ENCODE measurements at regions not wholly inside any gene's neighbourhood (a gene's known extent, or its start where the extent isn't known, plus 50 kb on each side); places are given as distances from the start of the nearest gene placed in this dataset.

DNA sequence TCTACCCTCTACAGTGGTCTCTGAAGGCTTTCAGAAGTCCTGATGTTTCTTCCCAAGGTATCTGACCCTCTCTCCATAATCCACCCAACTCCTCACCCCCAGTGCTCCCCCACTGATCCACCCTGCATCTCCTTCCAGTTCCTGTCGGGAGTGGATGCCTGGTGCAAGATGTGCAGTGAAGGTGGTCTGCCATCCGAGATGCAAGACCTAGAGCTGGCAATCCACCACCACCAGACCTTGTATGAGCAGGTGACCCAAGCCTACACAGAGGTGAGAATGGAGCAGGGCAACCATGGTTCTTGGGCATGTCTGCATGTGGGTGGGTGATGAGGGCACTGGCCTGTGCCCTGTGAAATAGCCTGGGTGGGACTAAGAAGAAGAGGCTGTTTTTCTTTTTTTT, 337.8 kb upstream of the ROPN1 start:
- Histone ChIP-seq H3K4me3 (replicated peaks in 1 of 3; ENCODE audit: insufficient read depth in 1 of 3, low read depth in 1 of 3, low read length in 3 of 3) (no peak overlapping the region), H4K20me1 (replicated peaks; ENCODE audit: control insufficient read depth, extremely low read depth, insufficient read depth, low read length) (no peaks in the 10 kb centered on the region), H3K9me3 (replicated peaks; ENCODE audit: control insufficient read depth, insufficient read depth, low read length) (no peaks in the 10 kb centered on the region), H3K36me3 (ENCODE audit: control insufficient read depth in 2 of 2, extremely low read depth in 1 of 2, insufficient read depth in 2 of 2, low read length in 2 of 2) (no peaks in the 10 kb centered on the region), H3K79me2 (ENCODE audit: control insufficient read depth, insufficient read depth, low read length) (no peaks in the 10 kb centered on the region), H3K4me2 (ENCODE audit: insufficient read depth, low read length) (no peak overlapping the region), H3K9me1 (replicated peaks; ENCODE audit: control insufficient read depth, extremely low read depth, insufficient read depth, low read length) (no peaks in the 10 kb centered on the region), H3K9ac (replicated peaks; ENCODE audit: extremely low read depth, insufficient read depth, low read length) (no peak overlapping the region), H2AFZ (ENCODE audit: low read depth, low read length) (no peak overlapping the region), H3K27ac (ENCODE audit: insufficient read depth, low read depth, low read length) (no peak overlapping the region), H3K27me3 (ENCODE audit: control insufficient read depth in 2 of 2, insufficient read depth in 2 of 2, low read length in 2 of 2) (no peaks in the 10 kb centered on the region), H3K4me1 (ENCODE audit: control insufficient read depth, extremely low read depth, insufficient read depth, low read length) (no peaks in the 10 kb centered on the region)
- intact Hi-C loops (cut with micrococcal nuclease): no loop called here
- no peak for DNase-seq (ENCODE audit: low read depth, low spot score)
- TF ChIP-seq POLR2AphosphoS5 (IDR thresholded peaks at IDR 0.05; ENCODE audit: insufficient read depth, low read depth, low read length) (no peak), MYC (IDR thresholded peaks at IDR 0.05; ENCODE audit: low read depth, low read length) (no peak), GATA2 (IDR thresholded peaks at IDR 0.05; ENCODE audit: insufficient read depth, insufficient read length, low read depth, low read length) (no peak), JUN (IDR thresholded peaks at IDR 0.05; ENCODE audit: borderline replicate concordance, insufficient read depth, insufficient read length, low read depth) (no peak), MAX (IDR thresholded peaks at IDR 0.05; ENCODE audit: insufficient read depth, insufficient read length) (no peak), EZH2 (IDR thresholded peaks at IDR 0.05; ENCODE audit: borderline replicate concordance, low read depth, low read length, severe bottlenecking) (no peak)
- TF ChIP-seq, protein P1, sequence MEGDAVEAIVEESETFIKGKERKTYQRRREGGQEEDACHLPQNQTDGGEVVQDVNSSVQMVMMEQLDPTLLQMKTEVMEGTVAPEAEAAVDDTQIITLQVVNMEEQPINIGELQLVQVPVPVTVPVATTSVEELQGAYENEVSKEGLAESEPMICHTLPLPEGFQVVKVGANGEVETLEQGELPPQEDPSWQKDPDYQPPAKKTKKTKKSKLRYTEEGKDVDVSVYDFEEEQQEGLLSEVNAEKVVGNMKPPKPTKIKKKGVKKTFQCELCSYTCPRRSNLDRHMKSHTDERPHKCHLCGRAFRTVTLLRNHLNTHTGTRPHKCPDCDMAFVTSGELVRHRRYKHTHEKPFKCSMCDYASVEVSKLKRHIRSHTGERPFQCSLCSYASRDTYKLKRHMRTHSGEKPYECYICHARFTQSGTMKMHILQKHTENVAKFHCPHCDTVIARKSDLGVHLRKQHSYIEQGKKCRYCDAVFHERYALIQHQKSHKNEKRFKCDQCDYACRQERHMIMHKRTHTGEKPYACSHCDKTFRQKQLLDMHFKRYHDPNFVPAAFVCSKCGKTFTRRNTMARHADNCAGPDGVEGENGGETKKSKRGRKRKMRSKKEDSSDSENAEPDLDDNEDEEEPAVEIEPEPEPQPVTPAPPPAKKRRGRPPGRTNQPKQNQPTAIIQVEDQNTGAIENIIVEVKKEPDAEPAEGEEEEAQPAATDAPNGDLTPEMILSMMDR (IDR thresholded peaks at IDR 0.05; ENCODE audit: extremely low read depth in 1 of 2, insufficient read depth in 1 of 2, low read depth in 1 of 2, low read length in 2 of 2): no peak
- no peak for FAIRE-seq
- BruUV-seq (replicated peaks): no TSS peak
- dilution Hi-C loops (cut with MboI; ENCODE audit: extremely low pct_ligation_motif_present, low sequenced_read_pairs): no loop called here
- POLR2A ChIA-PET: no interaction called here
- CTCF ChIA-PET: no interaction called here
